Upper lobe of left lung (tissue), 4 donors: ENCODE measurements at regions not wholly inside any gene's neighbourhood (a gene's known extent, or its start where the extent isn't known, plus 50 kb on each side); places are given as distances from the start of the nearest gene placed in this dataset.

Experiments used
- POLR2A ChIP-seq, 4 donors: fragments of 450-650 bp; IDR thresholded peaks; one replicate each; pipeline ENCODE4 v1.5.1; 2016 to 2017; ENCODE audit warnings: antibody characterized with exemption in 4 of 4, mild to moderate bottlenecking in 2 of 4
- POLR2AphosphoS5 ChIP-seq, 2 donors: sonication (generic); formaldehyde crosslinking; IDR thresholded peaks; one replicate each; pipeline ENCODE4 v1.5.1; 2017; ENCODE audit warnings: antibody characterized with exemption in 2 of 2
- TF ChIP-seq, protein P1 (sequence below), 6 experiments: fragments of 450-650 bp in 4 of 6; fragments of 200-600 bp in 2 of 6; sonication (generic) in 2 of 6; IDR thresholded peaks; one replicate each; pipeline ENCODE4 v1.5.1; 2016 to 2019; ENCODE audit warnings: antibody characterized with exemption in 6 of 6

GRCh38 chr6:19929312-19929711 lies 92.1 kb downstream of the ID4 start:
- no peak for TF ChIP-seq POLR2A (IDR thresholded peaks at IDR 0.05)
- TF ChIP-seq, protein P1, sequence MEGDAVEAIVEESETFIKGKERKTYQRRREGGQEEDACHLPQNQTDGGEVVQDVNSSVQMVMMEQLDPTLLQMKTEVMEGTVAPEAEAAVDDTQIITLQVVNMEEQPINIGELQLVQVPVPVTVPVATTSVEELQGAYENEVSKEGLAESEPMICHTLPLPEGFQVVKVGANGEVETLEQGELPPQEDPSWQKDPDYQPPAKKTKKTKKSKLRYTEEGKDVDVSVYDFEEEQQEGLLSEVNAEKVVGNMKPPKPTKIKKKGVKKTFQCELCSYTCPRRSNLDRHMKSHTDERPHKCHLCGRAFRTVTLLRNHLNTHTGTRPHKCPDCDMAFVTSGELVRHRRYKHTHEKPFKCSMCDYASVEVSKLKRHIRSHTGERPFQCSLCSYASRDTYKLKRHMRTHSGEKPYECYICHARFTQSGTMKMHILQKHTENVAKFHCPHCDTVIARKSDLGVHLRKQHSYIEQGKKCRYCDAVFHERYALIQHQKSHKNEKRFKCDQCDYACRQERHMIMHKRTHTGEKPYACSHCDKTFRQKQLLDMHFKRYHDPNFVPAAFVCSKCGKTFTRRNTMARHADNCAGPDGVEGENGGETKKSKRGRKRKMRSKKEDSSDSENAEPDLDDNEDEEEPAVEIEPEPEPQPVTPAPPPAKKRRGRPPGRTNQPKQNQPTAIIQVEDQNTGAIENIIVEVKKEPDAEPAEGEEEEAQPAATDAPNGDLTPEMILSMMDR (IDR thresholded peaks at IDR 0.05), result no peak
- TF ChIP-seq POLR2AphosphoS5 (IDR thresholded peaks at IDR 0.05), result no peak
